ENCODE measurements at regions not wholly inside any gene's neighbourhood (a gene's known extent, or its start where the extent isn't known, plus 50 kb on each side); places are given as distances from the start of the nearest gene placed in this dataset.

GRCh38 chr3:74363346-74363745 is 251.1 kb downstream of the CNTN3 start:
- H3K9me3 Mint-ChIP-seq: peaks cover 3% of the 10 kb centered on the region
- H3K4me3 Mint-ChIP-seq: no peak overlapping the region
- no peaks in the 10 kb centered on the region for H3K4me1 Mint-ChIP-seq
- no peaks in the 10 kb centered on the region for H3K27me3 Mint-ChIP-seq
- H3K36me3 Mint-ChIP-seq: no peaks in the 10 kb centered on the region
- ATAC-seq: no peak
- no peak overlapping the region for H3K27ac Mint-ChIP-seq

- Mint-ChIP-seq H3K27ac (no peak overlapping the region), H3K36me3 (no peaks in the 10 kb centered on the region), H3K9me3 (peaks cover 6% of the 10 kb centered on the region), H3K4me1 (no peaks in the 10 kb centered on the region), H3K27me3 (no peaks in the 10 kb centered on the region), H3K4me3 (no peak overlapping the region)
- ATAC-seq: no peak
These were observed 254.1 kb downstream of the CNTN3 start for GRCh38 chr3:74360406-74360805.

- no peak for ATAC-seq
- Mint-ChIP-seq H3K4me1 (no peaks in the 10 kb centered on the region), H3K27me3 (no peaks in the 10 kb centered on the region), H3K4me3 (no peak overlapping the region), H3K9me3 (peaks cover 10% of the 10 kb centered on the region), H3K27ac (no peak overlapping the region), H3K36me3 (no peaks in the 10 kb centered on the region)
These were observed 256.6 kb downstream of the CNTN3 start for GRCh38 chr3:74357881-74358280.

GRCh38 chr3:74353039-74353438 is 261.4 kb downstream of the CNTN3 start:
- H3K27me3 Mint-ChIP-seq: no peaks in the 10 kb centered on the region
- no peak for ATAC-seq
- no peak overlapping the region for H3K4me3 Mint-ChIP-seq
- H3K9me3 Mint-ChIP-seq: peaks cover 9% of the 10 kb centered on the region
- no peaks in the 10 kb centered on the region for H3K36me3 Mint-ChIP-seq
- no peak overlapping the region for H3K27ac Mint-ChIP-seq
- H3K4me1 Mint-ChIP-seq: no peaks in the 10 kb centered on the region

GRCh38 chr3:74352166-74352565 is 262.3 kb downstream of the CNTN3 start:
- Mint-ChIP-seq H3K4me1 (no peaks in the 10 kb centered on the region), H3K36me3 (no peaks in the 10 kb centered on the region), H3K27me3 (no peaks in the 10 kb centered on the region), H3K9me3 (peaks cover 9% of the 10 kb centered on the region), H3K27ac (no peak overlapping the region), H3K4me3 (no peak overlapping the region)
- ATAC-seq: no peak

- no peak for ATAC-seq
- Mint-ChIP-seq H3K27me3 (no peaks in the 10 kb centered on the region), H3K4me1 (no peaks in the 10 kb centered on the region), H3K36me3 (no peaks in the 10 kb centered on the region), H3K9me3 (peaks cover 8% of the 10 kb centered on the region), H3K4me3 (no peak overlapping the region), H3K27ac (no peak overlapping the region)
These were observed 263.2 kb downstream of the CNTN3 start for GRCh38 chr3:74351213-74351612.

- no peak overlapping the region for H3K4me3 Mint-ChIP-seq
- H3K27me3 Mint-ChIP-seq: no peaks in the 10 kb centered on the region
- H3K36me3 Mint-ChIP-seq: no peaks in the 10 kb centered on the region
- ATAC-seq: no peak
- peaks cover 2% of the 10 kb centered on the region for H3K9me3 Mint-ChIP-seq
- no peaks in the 10 kb centered on the region for H3K4me1 Mint-ChIP-seq
- H3K27ac Mint-ChIP-seq: no peak overlapping the region
These were observed 265.4 kb downstream of the CNTN3 start for GRCh38 chr3:74349015-74349414.

GRCh38 chr3:74347563-74348268 is 266.7 kb downstream of the CNTN3 start:
- Mint-ChIP-seq H3K27ac (no peak overlapping the region), H3K4me1 (no peaks in the 10 kb centered on the region)

GRCh38 chr3:74346896-74347295 is 267.6 kb downstream of the CNTN3 start:
- ATAC-seq: no peak
- Mint-ChIP-seq H3K36me3 (no peaks in the 10 kb centered on the region), H3K27ac (no peak overlapping the region), H3K4me1 (no peaks in the 10 kb centered on the region), H3K4me3 (no peak overlapping the region), H3K27me3 (no peaks in the 10 kb centered on the region), H3K9me3 (no peaks in the 10 kb centered on the region)

More at GRCh38 chr3:74347563-74348268, 266.7 kb downstream of the CNTN3 start:
- no peaks in the 10 kb centered on the region for H3K27me3 Mint-ChIP-seq
- no peak for ATAC-seq
- H3K36me3 Mint-ChIP-seq: no peaks in the 10 kb centered on the region
- peaks cover 2% of the 10 kb centered on the region for H3K9me3 Mint-ChIP-seq
- H3K4me3 Mint-ChIP-seq: no peak overlapping the region

- no peak overlapping the region for H3K4me3 Mint-ChIP-seq
These were observed 268.8 kb downstream of the CNTN3 start for GRCh38 chr3:74345701-74346100.

GRCh38 chr3:74344865-74345440 is 269.5 kb downstream of the CNTN3 start:
- no peak overlapping the region for H3K4me3 Mint-ChIP-seq
- H3K27ac Mint-ChIP-seq: no peak overlapping the region
- no peaks in the 10 kb centered on the region for H3K36me3 Mint-ChIP-seq
- no peaks in the 10 kb centered on the region for H3K27me3 Mint-ChIP-seq
- ATAC-seq: no peak
- no peaks in the 10 kb centered on the region for H3K4me1 Mint-ChIP-seq
- peaks cover 3% of the 10 kb centered on the region for H3K9me3 Mint-ChIP-seq

More at GRCh38 chr3:74345701-74346100, 268.8 kb downstream of the CNTN3 start:
- ATAC-seq: no peak
- Mint-ChIP-seq H3K9me3 (no peaks in the 10 kb centered on the region), H3K4me1 (no peaks in the 10 kb centered on the region), H3K36me3 (no peaks in the 10 kb centered on the region), H3K27ac (no peak overlapping the region), H3K27me3 (no peaks in the 10 kb centered on the region)

- no peak overlapping the region for H3K27ac Mint-ChIP-seq
- H3K4me3 Mint-ChIP-seq: no peak overlapping the region
- ATAC-seq: no peak
- H3K27me3 Mint-ChIP-seq: no peaks in the 10 kb centered on the region
- H3K36me3 Mint-ChIP-seq: no peaks in the 10 kb centered on the region
- H3K9me3 Mint-ChIP-seq: peaks cover 7% of the 10 kb centered on the region
- no peaks in the 10 kb centered on the region for H3K4me1 Mint-ChIP-seq
These were observed 271.1 kb downstream of the CNTN3 start for GRCh38 chr3:74343391-74343790.

- no peak for ATAC-seq
- Mint-ChIP-seq H3K4me1 (no peaks in the 10 kb centered on the region), H3K9me3 (peaks cover 11% of the 10 kb centered on the region), H3K36me3 (no peaks in the 10 kb centered on the region), H3K4me3 (no peak overlapping the region), H3K27me3 (no peaks in the 10 kb centered on the region), H3K27ac (no peak overlapping the region)
These were observed 275.5 kb downstream of the CNTN3 start for GRCh38 chr3:74338998-74339397.

- Mint-ChIP-seq H3K36me3 (no peaks in the 10 kb centered on the region), H3K27me3 (no peaks in the 10 kb centered on the region), H3K4me1 (no peaks in the 10 kb centered on the region), H3K27ac (no peak overlapping the region), H3K9me3 (peaks cover 4% of the 10 kb centered on the region), H3K4me3 (no peak overlapping the region)
- no peak for ATAC-seq
These were observed 282.3 kb downstream of the CNTN3 start for GRCh38 chr3:74332165-74332564.

GRCh38 chr3:74331711-74332110 is 282.7 kb downstream of the CNTN3 start:
- no peak for ATAC-seq
- Mint-ChIP-seq H3K27me3 (no peaks in the 10 kb centered on the region), H3K4me1 (no peaks in the 10 kb centered on the region), H3K9me3 (peaks cover 4% of the 10 kb centered on the region), H3K27ac (no peak overlapping the region), H3K36me3 (no peaks in the 10 kb centered on the region), H3K4me3 (no peak overlapping the region)

GRCh38 chr3:74329096-74329495 is 285.4 kb downstream of the CNTN3 start:
- H3K27me3 Mint-ChIP-seq: no peaks in the 10 kb centered on the region
- no peak for ATAC-seq
- H3K36me3 Mint-ChIP-seq: no peaks in the 10 kb centered on the region
- H3K4me1 Mint-ChIP-seq: no peaks in the 10 kb centered on the region
- H3K9me3 Mint-ChIP-seq: no peaks in the 10 kb centered on the region
- H3K4me3 Mint-ChIP-seq: no peak overlapping the region
- no peak overlapping the region for H3K27ac Mint-ChIP-seq
